Activated T-helper 9 cell treated with anti-CD3 and anti-CD28 coated beads, Interleukin-2, amount 50 U/mL, for 16 hours (primary cell): ENCODE measurements at regions not wholly inside any gene's neighbourhood (a gene's known extent, or its start where the extent isn't known, plus 50 kb on each side); places are given as distances from the start of the nearest gene placed in this dataset.
"Not testable (repeated sequence)": the region's sequence is repeated elsewhere in the genome, so short reads cannot be mapped to it uniquely, and the experiment has no call there.

ENCODE experiments used
- DNase-seq: peaks from one replicate; pipeline ENCODE4 v3.0.0-alpha.2; 2020; ENCODE audit warnings: low read depth

GRCh38 chr4:82181789-82182188 is 192.0 kb downstream of the HNRNPD start:
- DNase-seq = no peak

GRCh38 chr4:82172186-82172585 is 201.6 kb downstream of the HNRNPD start:
- no peak for DNase-seq

GRCh38 chr4:82171531-82172155 is 202.1 kb downstream of the HNRNPD start:
- no peak for DNase-seq

GRCh38 chr4:82149750-82150149 is 224.0 kb downstream of the HNRNPD start:
- DNase-seq = no peak

GRCh38 chr4:82145850-82146249 is 227.9 kb downstream of the HNRNPD start:
- no peak for DNase-seq

- no peak for DNase-seq
Observed at GRCh38 chr4:82140422-82140821, 233.4 kb downstream of the HNRNPD start.

- DNase-seq = no peak
Observed at GRCh38 chr4:82139287-82139686, 234.5 kb downstream of the HNRNPD start.

- no peak for DNase-seq
Observed at GRCh38 chr4:82138374-82138773, 235.4 kb downstream of the HNRNPD start.

GRCh38 chr4:82136161-82136801 is 237.5 kb downstream of the HNRNPD start:
- DNase-seq = no peak

GRCh38 chr4:82128355-82128754 is 245.4 kb downstream of the HNRNPD start:
- no peak for DNase-seq

GRCh38 chr4:82126512-82127040 is 247.2 kb downstream of the HNRNPD start:
- no peak for DNase-seq

- DNase-seq = no peak
Observed at GRCh38 chr4:82125787-82126297, 247.9 kb downstream of the HNRNPD start.

GRCh38 chr4:82124932-82125786 is 248.6 kb downstream of the HNRNPD start:
- DNase-seq = no peak

GRCh38 chr4:82124365-82124764 is 249.4 kb downstream of the HNRNPD start:
- DNase-seq = no peak

GRCh38 chr4:82123934-82124333 is 249.9 kb downstream of the HNRNPD start:
- DNase-seq = no peak

GRCh38 chr4:82115183-82115582 is 258.6 kb downstream of the HNRNPD start:
- not testable (repeated sequence) for DNase-seq

- no peak for DNase-seq
Observed at GRCh38 chr4:82108506-82108905, 265.3 kb downstream of the HNRNPD start.

GRCh38 chr4:82104578-82104977 is 269.2 kb downstream of the HNRNPD start:
- DNase-seq = no peak

- no peak for DNase-seq
Observed at GRCh38 chr4:82099928-82100579, 273.7 kb downstream of the HNRNPD start.

GRCh38 chr4:82097504-82097903 is 276.3 kb downstream of the HNRNPD start:
- DNase-seq = no peak

- DNase-seq = no peak
Observed at GRCh38 chr4:82090717-82091116, 283.1 kb downstream of the HNRNPD start.

GRCh38 chr4:82084747-82085146 is 289.0 kb downstream of the HNRNPD start:
- DNase-seq = no peak
